ENCODE measurements at regions not wholly inside any gene's neighbourhood (a gene's known extent, or its start where the extent isn't known, plus 50 kb on each side); places are given as distances from the start of the nearest gene placed in this dataset.

DNA sequence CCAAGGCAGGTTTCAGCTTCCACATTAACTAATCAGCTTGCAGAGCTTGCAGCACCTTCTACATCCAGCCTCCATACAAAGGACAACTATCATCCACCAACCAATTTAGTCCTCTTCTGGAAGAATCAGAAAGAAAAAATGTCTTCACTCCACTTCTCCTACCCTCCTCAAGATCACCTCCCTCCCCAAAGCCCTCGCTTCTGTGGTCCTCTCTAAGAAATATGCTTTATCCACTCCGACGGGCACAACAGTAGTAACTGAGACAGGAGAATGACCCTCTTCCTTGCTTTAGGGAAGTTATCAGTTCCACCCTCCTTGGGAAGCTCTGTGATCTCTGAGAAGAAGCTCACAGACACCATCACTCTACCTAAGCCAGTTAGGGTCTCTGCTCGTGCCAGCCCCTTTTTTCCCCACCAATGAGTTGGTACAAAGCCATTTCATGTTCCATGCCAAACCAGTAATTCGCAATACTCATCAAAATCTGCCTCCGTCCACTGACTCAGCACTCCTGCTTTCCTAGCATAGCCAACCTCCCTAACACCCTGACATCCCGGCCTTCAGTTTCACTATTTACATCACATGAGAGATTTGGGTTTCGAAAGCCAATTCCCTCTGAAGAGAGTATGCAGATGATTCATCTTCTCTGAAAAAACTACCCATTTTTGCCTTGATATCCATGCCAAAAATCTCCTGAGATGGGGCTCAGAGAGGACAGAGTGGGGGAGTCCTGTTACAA, 114.1 kb upstream of the PKDCC start:
- no peak for TF ChIP-seq EZH2 (IDR thresholded peaks at IDR 0.05; ENCODE audit: insufficient read depth, low read length)
- TF ChIP-seq, protein P1, sequence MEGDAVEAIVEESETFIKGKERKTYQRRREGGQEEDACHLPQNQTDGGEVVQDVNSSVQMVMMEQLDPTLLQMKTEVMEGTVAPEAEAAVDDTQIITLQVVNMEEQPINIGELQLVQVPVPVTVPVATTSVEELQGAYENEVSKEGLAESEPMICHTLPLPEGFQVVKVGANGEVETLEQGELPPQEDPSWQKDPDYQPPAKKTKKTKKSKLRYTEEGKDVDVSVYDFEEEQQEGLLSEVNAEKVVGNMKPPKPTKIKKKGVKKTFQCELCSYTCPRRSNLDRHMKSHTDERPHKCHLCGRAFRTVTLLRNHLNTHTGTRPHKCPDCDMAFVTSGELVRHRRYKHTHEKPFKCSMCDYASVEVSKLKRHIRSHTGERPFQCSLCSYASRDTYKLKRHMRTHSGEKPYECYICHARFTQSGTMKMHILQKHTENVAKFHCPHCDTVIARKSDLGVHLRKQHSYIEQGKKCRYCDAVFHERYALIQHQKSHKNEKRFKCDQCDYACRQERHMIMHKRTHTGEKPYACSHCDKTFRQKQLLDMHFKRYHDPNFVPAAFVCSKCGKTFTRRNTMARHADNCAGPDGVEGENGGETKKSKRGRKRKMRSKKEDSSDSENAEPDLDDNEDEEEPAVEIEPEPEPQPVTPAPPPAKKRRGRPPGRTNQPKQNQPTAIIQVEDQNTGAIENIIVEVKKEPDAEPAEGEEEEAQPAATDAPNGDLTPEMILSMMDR (IDR thresholded peaks at IDR 0.05; ENCODE audit: insufficient read depth, low read depth, low read length) = no peak

Measured in astrocyte (in vitro differentiated cells and primary cell).